ENCODE measurements at regions not wholly inside any gene's neighbourhood (a gene's known extent, or its start where the extent isn't known, plus 50 kb on each side); places are given as distances from the start of the nearest gene placed in this dataset.

GRCh38 chrX:125089761-125090445 lies 229.8 kb upstream of the TEX13C start:
- intact Hi-C loops (cut with DNase I) = no loop called here
- DNase-seq (no peak), ATAC-seq (no peak)
- H3K4me3 ChIP-seq (ENCODE audit: low read length) = no peak overlapping the region
- WGBS = 89% methylated on average over 7 of the region's 7 CpGs
- no peak overlapping the region for H3K27ac ChIP-seq (ENCODE audit: low read length)
- H3K27me3 ChIP-seq (ENCODE audit: control insufficient read depth, insufficient read depth) = no peaks in the 10 kb centered on the region
- no peaks in the 10 kb centered on the region for H3K9me3 ChIP-seq (ENCODE audit: control insufficient read depth, low read length)
- H3K4me1 ChIP-seq (ENCODE audit: control insufficient read depth, insufficient read depth, low read length) = no peaks in the 10 kb centered on the region

GRCh38 chrX:125093852-125094251 lies 225.8 kb upstream of the TEX13C start:
- 47% methylated on average over 3 of the region's 3 CpGs for WGBS
- DNase-seq = no peak
- Histone ChIP-seq H3K9me3 (ENCODE audit: control insufficient read depth, low read length) (no peaks in the 10 kb centered on the region), H3K4me1 (ENCODE audit: control insufficient read depth, insufficient read depth, low read length) (no peaks in the 10 kb centered on the region), H3K27ac (ENCODE audit: low read length) (no peak overlapping the region), H3K27me3 (ENCODE audit: control insufficient read depth, insufficient read depth) (no peaks in the 10 kb centered on the region), H3K4me3 (ENCODE audit: low read length) (no peak overlapping the region)
- no peak for ATAC-seq
- intact Hi-C loops (cut with DNase I) = no loop called here

DNA sequence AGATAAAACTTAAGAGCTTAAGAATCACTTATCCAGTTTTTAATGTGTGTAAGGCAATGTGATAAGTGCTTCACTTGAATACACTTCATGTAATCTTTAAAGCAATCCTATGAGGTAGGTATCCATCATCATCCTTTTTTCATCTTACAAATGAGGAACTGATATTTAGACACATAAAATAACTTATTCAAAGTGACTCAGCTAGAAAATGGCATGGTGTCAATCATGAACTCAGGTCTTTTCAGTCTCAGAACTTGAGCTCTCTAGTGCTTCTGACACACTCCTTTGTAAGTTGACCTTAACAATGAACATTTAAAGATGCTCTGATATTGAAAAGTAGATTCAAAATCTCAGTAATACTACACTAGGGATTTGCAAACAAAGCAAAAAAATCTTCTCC lies 224.8 kb upstream of the TEX13C start:
- H3K27ac ChIP-seq (ENCODE audit: low read length) = no peak overlapping the region
- intact Hi-C loops (cut with DNase I) = no loop called here
- H3K27me3 ChIP-seq (ENCODE audit: control insufficient read depth, insufficient read depth) = no peaks in the 10 kb centered on the region
- no peaks in the 10 kb centered on the region for H3K9me3 ChIP-seq (ENCODE audit: control insufficient read depth, low read length)
- H3K4me3 ChIP-seq (ENCODE audit: low read length) = no peak overlapping the region
- DNase-seq (no peak), ATAC-seq (no peak)
- H3K4me1 ChIP-seq (ENCODE audit: control insufficient read depth, insufficient read depth, low read length) = no peaks in the 10 kb centered on the region

- DNase-seq = no peak
- intact Hi-C loops (cut with DNase I) = no loop called here
- Histone ChIP-seq H3K4me3 (ENCODE audit: low read length) (no peak overlapping the region), H3K27me3 (ENCODE audit: control insufficient read depth, insufficient read depth) (no peaks in the 10 kb centered on the region), H3K27ac (ENCODE audit: low read length) (no peak overlapping the region), H3K9me3 (ENCODE audit: control insufficient read depth, low read length) (no peaks in the 10 kb centered on the region), H3K4me1 (ENCODE audit: control insufficient read depth, insufficient read depth, low read length) (no peaks in the 10 kb centered on the region)
- ATAC-seq = no peak
- 73% methylated on average over 2 of the region's 2 CpGs for WGBS
Observed at GRCh38 chrX:125096469-125096868, 223.2 kb upstream of the TEX13C start.

- no peak for DNase-seq
- H3K9me3 ChIP-seq (ENCODE audit: control insufficient read depth, low read length) = no peaks in the 10 kb centered on the region
- H3K4me3 ChIP-seq (ENCODE audit: low read length) = no peak overlapping the region
- intact Hi-C loops (cut with DNase I) = no loop called here
- no peak for ATAC-seq
- no peaks in the 10 kb centered on the region for H3K27me3 ChIP-seq (ENCODE audit: control insufficient read depth, insufficient read depth)
- H3K4me1 ChIP-seq (ENCODE audit: control insufficient read depth, insufficient read depth, low read length) = no peaks in the 10 kb centered on the region
- 81% methylated on average over 1 of the region's 1 CpG for WGBS
- H3K27ac ChIP-seq (ENCODE audit: low read length) = no peak overlapping the region
Observed at GRCh38 chrX:125096870-125097269, 222.8 kb upstream of the TEX13C start.

DNA sequence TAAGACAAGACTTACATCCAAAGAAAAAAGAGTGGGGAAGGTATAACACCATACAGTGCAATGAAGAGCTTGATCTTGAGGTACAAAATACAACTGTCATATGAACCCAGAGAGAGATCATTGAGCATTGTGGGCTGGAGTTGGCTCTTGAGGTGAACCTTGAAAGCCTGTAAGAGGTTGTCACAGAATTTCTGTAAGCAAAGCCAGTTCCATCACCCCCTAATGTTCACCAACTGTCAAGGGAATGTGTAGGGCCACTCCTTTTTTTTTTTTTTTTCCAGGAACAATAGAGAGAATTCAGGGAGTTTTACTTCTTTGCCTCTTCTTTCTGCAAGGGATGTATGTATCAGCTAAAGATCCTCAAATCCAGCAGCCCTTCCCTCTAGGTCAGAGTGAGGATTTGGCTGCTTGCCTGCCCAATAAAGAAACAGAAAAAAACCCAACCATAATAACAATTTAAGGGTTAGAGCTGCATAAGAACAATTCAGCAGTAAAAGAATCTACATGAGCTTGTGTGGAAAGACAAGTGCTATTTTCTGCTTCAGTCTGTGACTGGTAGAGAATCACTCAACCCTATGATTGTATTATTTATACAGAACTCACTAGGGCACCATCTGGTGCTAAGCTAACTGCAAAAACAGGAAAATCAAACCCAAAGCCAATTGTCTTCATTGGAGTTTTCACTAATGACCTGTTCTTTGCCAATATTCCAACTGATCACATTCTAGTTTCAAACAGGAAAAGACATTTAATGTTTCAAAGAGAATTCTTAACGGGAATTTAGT lies 217.5 kb upstream of the TEX13C start:
- H3K9me3 ChIP-seq (ENCODE audit: control insufficient read depth, low read length) = no peaks in the 10 kb centered on the region
- no peaks in the 10 kb centered on the region for H3K27me3 ChIP-seq (ENCODE audit: control insufficient read depth, insufficient read depth)
- DNase-seq (no peak), ATAC-seq (no peak)
- 67% methylated on average over 1 of the region's 1 CpG for WGBS
- no peaks in the 10 kb centered on the region for H3K4me1 ChIP-seq (ENCODE audit: control insufficient read depth, insufficient read depth, low read length)
- intact Hi-C loops (cut with DNase I) = no loop called here
- no peak overlapping the region for H3K27ac ChIP-seq (ENCODE audit: low read length)
- no peak overlapping the region for H3K4me3 ChIP-seq (ENCODE audit: low read length)

GRCh38 chrX:125103693-125104092 lies 216.0 kb upstream of the TEX13C start:
- no peak overlapping the region for H3K4me3 ChIP-seq (ENCODE audit: low read length)
- 93% methylated on average over 11 of the region's 11 CpGs for WGBS
- H3K27me3 ChIP-seq (ENCODE audit: control insufficient read depth, insufficient read depth) = no peaks in the 10 kb centered on the region
- no peak for ATAC-seq
- intact Hi-C loops (cut with DNase I) = no loop called here
- no peak for DNase-seq
- H3K4me1 ChIP-seq (ENCODE audit: control insufficient read depth, insufficient read depth, low read length) = no peaks in the 10 kb centered on the region
- no peak overlapping the region for H3K27ac ChIP-seq (ENCODE audit: low read length)
- H3K9me3 ChIP-seq (ENCODE audit: control insufficient read depth, low read length) = no peaks in the 10 kb centered on the region

DNA sequence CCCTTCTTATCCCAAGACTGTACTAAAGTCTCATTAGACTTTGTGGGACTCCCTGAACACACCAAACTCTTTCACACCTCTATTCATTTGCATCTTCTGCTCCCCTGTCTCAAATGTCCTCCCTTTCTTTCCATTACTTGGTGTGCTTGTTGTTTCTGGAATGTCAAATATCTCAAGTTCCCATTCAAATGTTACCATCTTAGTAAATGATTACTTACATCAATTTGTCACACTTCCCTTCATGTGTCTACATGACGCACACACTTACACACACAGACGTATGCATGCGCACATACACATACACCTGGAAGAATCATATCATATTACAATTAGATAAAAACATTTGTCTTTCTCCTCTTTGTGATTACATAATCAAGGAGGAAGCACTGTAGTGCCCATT lies 210.8 kb upstream of the TEX13C start:
- intact Hi-C loops (cut with DNase I) = no loop called here
- H3K4me1 ChIP-seq (ENCODE audit: control insufficient read depth, insufficient read depth, low read length) = no peaks in the 10 kb centered on the region
- no peak overlapping the region for H3K4me3 ChIP-seq (ENCODE audit: low read length)
- DNase-seq (no peak), ATAC-seq (no peak)
- WGBS = 96% methylated on average over 3 of the region's 3 CpGs
- no peaks in the 10 kb centered on the region for H3K9me3 ChIP-seq (ENCODE audit: control insufficient read depth, low read length)
- no peak overlapping the region for H3K27ac ChIP-seq (ENCODE audit: low read length)
- no peaks in the 10 kb centered on the region for H3K27me3 ChIP-seq (ENCODE audit: control insufficient read depth, insufficient read depth)

DNA sequence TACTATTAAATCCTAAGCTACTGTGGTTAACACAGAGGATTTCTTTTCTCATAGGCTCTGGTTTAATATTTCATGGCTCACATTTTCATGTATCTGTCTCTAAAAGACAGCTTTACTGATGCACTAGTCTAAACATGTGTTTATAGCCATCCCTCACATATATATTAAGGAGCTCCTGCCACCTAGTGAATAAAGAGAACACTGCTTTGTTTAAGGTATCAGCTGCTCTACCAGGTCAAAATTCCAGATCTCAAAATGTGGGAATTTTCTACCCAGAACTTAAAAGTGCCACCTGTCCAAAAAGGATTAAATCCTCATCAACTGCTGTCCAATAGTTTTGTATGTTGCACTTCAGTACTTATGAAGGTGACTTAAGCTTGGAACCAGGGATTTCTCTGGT lies 188.5 kb upstream of the TEX13C start:
- ATAC-seq (no peak), DNase-seq (no peak)
- intact Hi-C loops (cut with DNase I) = no loop called here
- H3K27me3 ChIP-seq (ENCODE audit: control insufficient read depth, insufficient read depth) = no peaks in the 10 kb centered on the region
- no peaks in the 10 kb centered on the region for H3K9me3 ChIP-seq (ENCODE audit: control insufficient read depth, low read length)
- H3K27ac ChIP-seq (ENCODE audit: low read length) = no peak overlapping the region
- no peaks in the 10 kb centered on the region for H3K4me1 ChIP-seq (ENCODE audit: control insufficient read depth, insufficient read depth, low read length)
- H3K4me3 ChIP-seq (ENCODE audit: low read length) = no peak overlapping the region

DNA sequence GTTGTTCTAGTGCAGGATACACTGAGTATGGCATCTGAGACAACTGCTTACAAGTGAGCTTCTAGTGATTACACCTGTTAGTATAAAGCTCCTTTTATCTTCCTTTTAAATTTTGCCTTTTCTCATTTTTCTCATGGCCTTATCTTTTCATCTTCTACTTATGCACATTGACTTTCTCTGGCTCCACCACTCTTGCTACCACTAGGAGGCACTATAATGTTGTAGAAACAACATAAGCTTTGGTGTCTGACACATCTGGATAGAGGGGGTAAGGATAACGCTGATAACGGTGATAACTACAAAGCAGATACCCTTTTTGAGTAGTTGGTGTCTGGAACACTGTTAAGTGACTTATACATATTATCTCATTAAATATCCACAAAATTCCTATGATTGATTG lies 187.4 kb upstream of the TEX13C start:
- Histone ChIP-seq H3K27ac (ENCODE audit: low read length) (no peak overlapping the region), H3K27me3 (ENCODE audit: control insufficient read depth, insufficient read depth) (no peaks in the 10 kb centered on the region), H3K4me1 (ENCODE audit: control insufficient read depth, insufficient read depth, low read length) (no peaks in the 10 kb centered on the region), H3K9me3 (ENCODE audit: control insufficient read depth, low read length) (no peaks in the 10 kb centered on the region), H3K4me3 (ENCODE audit: low read length) (no peak overlapping the region)
- no peak for ATAC-seq
- DNase-seq = no peak
- WGBS = 37% methylated on average over 2 of the region's 2 CpGs
- intact Hi-C loops (cut with DNase I) = no loop called here

GRCh38 chrX:125137521-125137920 lies 182.2 kb upstream of the TEX13C start:
- Histone ChIP-seq H3K4me3 (ENCODE audit: low read length) (no peak overlapping the region), H3K9me3 (ENCODE audit: control insufficient read depth, low read length) (no peaks in the 10 kb centered on the region), H3K4me1 (ENCODE audit: control insufficient read depth, insufficient read depth, low read length) (no peaks in the 10 kb centered on the region), H3K27me3 (ENCODE audit: control insufficient read depth, insufficient read depth) (no peaks in the 10 kb centered on the region), H3K27ac (ENCODE audit: low read length) (no peak overlapping the region)
- no peak for ATAC-seq
- 78% methylated on average over 1 of the region's 1 CpG for WGBS
- DNase-seq = no peak
- intact Hi-C loops (cut with DNase I) = no loop called here

Data from right cardiac atrium (tissue), 5 donors.